SK-N-SH (cell line): ENCODE measurements at regions not wholly inside any gene's neighbourhood (a gene's known extent, or its start where the extent isn't known, plus 50 kb on each side); places are given as distances from the start of the nearest gene placed in this dataset.

Source experiments
- CTCF ChIA-PET: fragments of 300-600, 350-600 bp; formaldehyde crosslinking; extraction: SDS; loops from one replicate; lab custom pipeline; 2021; lab: Yijun Ruan, JAX
- POLR2A ChIA-PET: fragments of 350-600 bp; sonication (Branson Sonifier 250); formaldehyde crosslinking; extraction: SDS; loops from one replicate; lab custom pipeline; 2020; ENCODE audit warnings: antibody characterized with exemption, inconsistent platforms; lab: Yijun Ruan, JAX
- DNase-seq: peaks from one replicate; pipeline ENCODE4 v3.0.0; 2012
- H2AFZ ChIP-seq: fragments of 200-600 bp; sonication (generic); 2 replicates; pipeline ENCODE4 v1.8.1; 2016; ENCODE audit warnings: antibody characterized with exemption, mild to moderate bottlenecking, low read depth
- H3F3A ChIP-seq: fragments of 200-600 bp; sonication (generic); replicated peaks from 2 replicates; pipeline ENCODE3; 2016; ENCODE audit warnings: antibody characterized with exemption, mild to moderate bottlenecking; ENCODE audit not compliant: insufficient read depth
- H3K27ac ChIP-seq, 2 experiments: fragments of 200-500 bp in 1 of 2; fragments of 200-600 bp in 1 of 2; sonication (Bioruptor generic) in 1 of 2; sonication (generic), shearing (Covaris generic) in 1 of 2; 2 replicates each; pipeline versions ENCODE4 v1.5.1 to v1.6.1; 2014 to 2016; ENCODE audit warnings: low read depth in 2 of 2, inconsistent platforms in 1 of 2, low read length in 1 of 2, mild to moderate bottlenecking in 1 of 2, mixed read lengths in 1 of 2
- H3K27me3 ChIP-seq: fragments of 200-600 bp; sonication (generic), shearing (Covaris generic); 2 replicates; pipeline ENCODE4 v1.6.1; 2016; ENCODE audit warnings: mixed run types; ENCODE audit not compliant: insufficient read depth
- H3K36me3 ChIP-seq, 2 experiments: fragments of 200-500 bp in 1 of 2; fragments of 200-600 bp in 1 of 2; sonication (Bioruptor generic) in 1 of 2; sonication (generic) in 1 of 2; replicated peaks in 1 of 2; 2 replicates each; pipeline versions ENCODE3 to v1.5.1; 2014 to 2016; ENCODE audit warnings: low read length in 1 of 2, mild to moderate bottlenecking in 1 of 2; ENCODE audit not compliant: insufficient read depth in 2 of 2, control insufficient read depth in 1 of 2
- H3K4me1 ChIP-seq, 2 experiments: fragments of 200-500 bp in 1 of 2; fragments of 200-600 bp in 1 of 2; sonication (Bioruptor generic) in 1 of 2; sonication (generic), shearing (Covaris generic) in 1 of 2; 2 replicates each; pipeline versions ENCODE4 v1.5.1 to v1.6.1; 2014 to 2016; ENCODE audit warnings: low read depth in 1 of 2, low read length in 1 of 2, mixed run types in 1 of 2; ENCODE audit not compliant: insufficient read depth in 2 of 2, control insufficient read depth in 1 of 2
- H3K4me2 ChIP-seq: fragments of 200-600 bp; sonication (generic), shearing (Covaris generic); 2 replicates; pipeline ENCODE4 v1.6.1; 2017; ENCODE audit warnings: mixed run types
- H3K4me3 ChIP-seq, 2 experiments: fragments of 200-500 bp in 1 of 2; fragments of 200-600 bp in 1 of 2; sonication (Bioruptor generic) in 1 of 2; sonication (generic), shearing (Covaris generic) in 1 of 2; 2 replicates each; pipeline versions ENCODE4 v1.5.1 to v1.8.1; 2014 to 2016; ENCODE audit warnings: low read depth in 2 of 2, inconsistent platforms in 1 of 2, low read length in 1 of 2, mild to moderate bottlenecking in 1 of 2, mixed read lengths in 1 of 2, moderate library complexity in 1 of 2
- H3K79me2 ChIP-seq: fragments of 200-600 bp; sonication (generic); 2 replicates; pipeline ENCODE4 v1.8.1; 2017; ENCODE audit warnings: mild to moderate bottlenecking; ENCODE audit not compliant: insufficient read depth
- H3K9ac ChIP-seq: fragments of 200-600 bp; sonication (generic); 2 replicates; pipeline ENCODE4 v1.6.1; 2017; ENCODE audit warnings: mixed run types
- H3K9me2 ChIP-seq: fragments of 200-600 bp; sonication (generic); 2 replicates; pipeline ENCODE4 v1.6.1; 2017; ENCODE audit warnings: mixed run types
- H3K9me3 ChIP-seq: fragments of 200-600 bp; sonication (generic); 2 replicates; pipeline ENCODE4 v1.6.1; 2017; ENCODE audit warnings: mixed run types, mild to moderate bottlenecking, moderate library complexity
- H4K20me1 ChIP-seq: fragments of 200-600 bp; sonication (generic); 2 replicates; pipeline ENCODE4 v1.6.1; 2017; ENCODE audit warnings: mild to moderate bottlenecking, mixed run types; ENCODE audit not compliant: insufficient read depth
- CHD2 ChIP-seq: fragments of 150-350 bp; IDR thresholded peaks from 2 replicates; pipeline ENCODE4 v1.6.1; 2018; ENCODE audit warnings: low read length; ENCODE audit not compliant: partially characterized antibody
- CTCF ChIP-seq: fragments of 200-600 bp; sonication (generic); IDR thresholded peaks from 2 replicates; pipeline ENCODE4 v1.6.1; 2017; ENCODE audit warnings: antibody characterized with exemption, mild to moderate bottlenecking, moderate library complexity
- ELF1 ChIP-seq: IDR thresholded peaks from 2 replicates; pipeline ENCODE4 v1.4.0; 2012
- EP300 ChIP-seq, 2 experiments: IDR thresholded peaks; 2 replicates each; pipeline versions ENCODE4 v1.4.0 to v1.6.1; 2012; ENCODE audit warnings: borderline replicate concordance in 1 of 2, low read depth in 1 of 2, low read length in 1 of 2
- FOSL2 ChIP-seq: IDR thresholded peaks from 2 replicates; pipeline ENCODE4 v1.4.0; 2012; ENCODE audit warnings: low read depth, mild to moderate bottlenecking, moderate library complexity, borderline replicate concordance
- FOXM1 ChIP-seq: IDR thresholded peaks from 2 replicates; pipeline ENCODE4 v1.4.0; 2012; ENCODE audit warnings: low read depth, mild to moderate bottlenecking
- GABPA ChIP-seq: IDR thresholded peaks from 2 replicates; pipeline ENCODE4 v1.4.0; 2012; ENCODE audit warnings: low read depth, mild to moderate bottlenecking
- GATA2 ChIP-seq: sonication (generic); formaldehyde crosslinking; IDR thresholded peaks from 2 replicates; pipeline ENCODE4 v1.5.0; 2020; ENCODE audit warnings: mild to moderate bottlenecking, missing genetic modification reagents
- MAX ChIP-seq: IDR thresholded peaks from 2 replicates; pipeline ENCODE4 v1.4.0; 2012; ENCODE audit warnings: low read depth
- MEF2A ChIP-seq: IDR thresholded peaks from 2 replicates; pipeline ENCODE4 v1.4.0; 2012; ENCODE audit warnings: low read depth, borderline replicate concordance
- NFIC ChIP-seq: IDR thresholded peaks from 2 replicates; pipeline ENCODE4 v1.4.0; 2012; ENCODE audit warnings: borderline replicate concordance
- RAD21 ChIP-seq: IDR thresholded peaks from 2 replicates; pipeline ENCODE4 v1.6.1; 2012; ENCODE audit warnings: mild to moderate bottlenecking, low read length
- RCOR1 ChIP-seq: fragments of 150-350 bp; IDR thresholded peaks from 2 replicates; pipeline ENCODE4 v1.6.1; 2017; ENCODE audit warnings: antibody characterized with exemption, low read length
- REST ChIP-seq: IDR thresholded peaks from 2 replicates; pipeline ENCODE4 v1.6.1; 2012; ENCODE audit warnings: mild to moderate bottlenecking, low read depth, low read length, moderate library complexity
- SMC3 ChIP-seq: IDR thresholded peaks from 2 replicates; pipeline ENCODE4 v1.6.1; 2012; ENCODE audit warnings: low read depth, low read length, improper control_type of control experiment
- TAF1 ChIP-seq: IDR thresholded peaks from 2 replicates; pipeline ENCODE4 v1.6.1; 2012; ENCODE audit warnings: low read depth, mild to moderate bottlenecking, low read length, moderate library complexity, borderline replicate concordance
- TCF12 ChIP-seq: IDR thresholded peaks from 2 replicates; pipeline ENCODE4 v1.4.0; 2012
- USF1 ChIP-seq: IDR thresholded peaks from 2 replicates; pipeline ENCODE4 v1.4.0; 2012; ENCODE audit warnings: low read depth, borderline replicate concordance
- WGBS: methylation state at CpG from one replicate; pipeline ENCODE4 v1.1.6; 2017; ENCODE audit warnings: low lambda C conversion rate; 5-methylcytosine and 5-hydroxymethylcytosine counted together

- ChIA-PET POLR2A (interaction anchor here (0.6 kb wide), 1 partner anchor 13 kb away, joined by 4 read pairs; no protein-coding TSS in a partner anchor), CTCF (interaction anchor here (1.7 kb wide), 1 partner anchor 45 kb away, joined by 4 read pairs; no protein-coding TSS in a partner anchor)
- H3K27me3 ChIP-seq: no peaks in the 10 kb centered on the region
- peaks cover 4% of the 10 kb centered on the region for H3F3A ChIP-seq
- no peak overlapping the region for H3K27ac ChIP-seq
- TF ChIP-seq SMC3: no peak
- TF ChIP-seq RAD21: no peak
- TF ChIP-seq TAF1: no peak
- no peak for TF ChIP-seq MAX
- no peak for TF ChIP-seq GATA2
- TF ChIP-seq FOSL2: no peak
- no peak for TF ChIP-seq FOXM1
- no peak for TF ChIP-seq RCOR1
- TF ChIP-seq TCF12: no peak
- no peak for TF ChIP-seq NFIC
- TF ChIP-seq GABPA: no peak
- no peak for TF ChIP-seq CTCF
- TF ChIP-seq USF1: no peak
- TF ChIP-seq ELF1: no peak
- H3K4me1 ChIP-seq: peaks cover 3 to 38% of the 10 kb centered on the region in 2 experiments; a peak in 2 of 4 replicates
- H3K9me2 ChIP-seq: no peaks in the 10 kb centered on the region
- no peak overlapping the region for H3K9ac ChIP-seq
- H3K4me3 ChIP-seq: no peak overlapping the region
- no peak for DNase-seq
- no peaks in the 10 kb centered on the region for H3K9me3 ChIP-seq
- H3K4me2 ChIP-seq: no peak overlapping the region
- H3K36me3 ChIP-seq: no peaks in the 10 kb centered on the region
- H4K20me1 ChIP-seq: peaks cover 63% of the 10 kb centered on the region
- H2AFZ ChIP-seq: no peak overlapping the region
- H3K79me2 ChIP-seq: peaks cover 96% of the 10 kb centered on the region
Observed at GRCh38 chr1:39146681-39147080, 57.8 kb upstream of the MACF1 start.

- 89% methylated on average over 3 of the region's 3 CpGs for WGBS
- H3K79me2 ChIP-seq: peaks cover 96% of the 10 kb centered on the region
- ChIA-PET POLR2A (no interaction called here), CTCF (interaction anchor here (0.8 kb wide), 1 partner anchor 45 kb away, joined by 3 read pairs; no protein-coding TSS in a partner anchor)
- H2AFZ ChIP-seq: no peak overlapping the region
- H3K4me1 ChIP-seq: peaks cover 3 to 36% of the 10 kb centered on the region in 2 experiments; a peak in 2 of 4 replicates
- no peaks in the 10 kb centered on the region for H3K9me2 ChIP-seq
- no peak overlapping the region for H3K4me2 ChIP-seq
- no peak overlapping the region for H3K4me3 ChIP-seq
- TF ChIP-seq GATA2 (no peak), EP300 (IDR thresholded peaks at IDR 0.05; ENCODE audit: borderline replicate concordance in 1 of 2, low read depth in 1 of 2, low read length in 1 of 2) (no peak), FOSL2 (no peak), SMC3 (no peak), MEF2A (no peak), REST (no peak), TCF12 (no peak), RAD21 (no peak), CHD2 (no peak)
- no peak overlapping the region for H3K9ac ChIP-seq
- no peaks in the 10 kb centered on the region for H3K36me3 ChIP-seq
- H3K27ac ChIP-seq: no peak overlapping the region
- no peaks in the 10 kb centered on the region for H3K9me3 ChIP-seq
- peaks cover 56% of the 10 kb centered on the region for H4K20me1 ChIP-seq
- no peak for DNase-seq
- no peaks in the 10 kb centered on the region for H3K27me3 ChIP-seq
- H3F3A ChIP-seq: no peaks in the 10 kb centered on the region
Observed at GRCh38 chr1:39147099-39148025, 57.1 kb upstream of the MACF1 start.
